Breast epithelium (tissue), 4 donors: ENCODE measurements at regions not wholly inside any gene's neighbourhood (a gene's known extent, or its start where the extent isn't known, plus 50 kb on each side); places are given as distances from the start of the nearest gene placed in this dataset.

Experiments used
- DNase-seq, 2 donors: peaks; one replicate each; pipeline ENCODE4 v3.0.0-alpha.2; 2019; ENCODE audit warnings: low spot score in 2 of 2
- H3K27ac ChIP-seq, 2 donors: fragments of 200-600 bp; sonication (generic) in 1 of 2; one replicate each; pipeline ENCODE4 v1.5.1; 2016 to 2019; ENCODE audit warnings: mild to moderate bottlenecking in 1 of 2
- H3K27me3 ChIP-seq, 2 donors: fragments of 200-600 bp; sonication (generic) in 1 of 2; one replicate each; pipeline versions ENCODE4 v1.5.1 to v1.6.0; 2017 to 2019; ENCODE audit warnings: control low read depth in 1 of 2, mild to moderate bottlenecking in 1 of 2
- H3K36me3 ChIP-seq: fragments of 200-600 bp; one replicate; pipeline ENCODE4 v1.5.1; 2019
- H3K4me1 ChIP-seq, 2 donors: fragments of 200-600 bp; sonication (generic); one replicate each; pipeline ENCODE4 v1.5.1; 2016 to 2019; ENCODE audit warnings: control low read depth in 1 of 2
- H3K4me3 ChIP-seq, 3 donors: fragments of 200-600 bp; sonication (generic); 1 replicate in 2 of 3; 2 replicates in 1 of 3; pipeline ENCODE4 v1.5.1; 2016 to 2019; ENCODE audit warnings: mild to moderate bottlenecking in 3 of 3, moderate library complexity in 2 of 3
- H3K9me3 ChIP-seq, 2 donors: fragments of 200-600 bp; sonication (generic) in 1 of 2; one replicate each; pipeline ENCODE4 v1.5.1; 2016 to 2019; ENCODE audit warnings: control low read depth in 1 of 2
- CTCF ChIP-seq, 3 donors: fragments of 450-650 bp; IDR thresholded peaks; one replicate each; pipeline ENCODE4 v1.5.1; 2016 to 2017; ENCODE audit warnings: antibody characterized with exemption in 3 of 3, mild to moderate bottlenecking in 3 of 3, moderate library complexity in 3 of 3
- POLR2A ChIP-seq: fragments of 450-650 bp; IDR thresholded peaks from one replicate; pipeline ENCODE4 v1.6.1; 2016; ENCODE audit warnings: antibody characterized with exemption, mild to moderate bottlenecking, moderate library complexity
- POLR2AphosphoS5 ChIP-seq, 3 donors: sonication (generic); formaldehyde crosslinking; IDR thresholded peaks; one replicate each; pipeline ENCODE4 v1.6.1; 2017; ENCODE audit warnings: antibody characterized with exemption in 3 of 3
- intact Hi-C: fragments of 100-400 bp; cut with DNase I; formaldehyde crosslinking; loops from one replicate; pipeline ENCODE4 v1.15.1; 2023; ENCODE audit warnings: low total_unique reads

DNA sequence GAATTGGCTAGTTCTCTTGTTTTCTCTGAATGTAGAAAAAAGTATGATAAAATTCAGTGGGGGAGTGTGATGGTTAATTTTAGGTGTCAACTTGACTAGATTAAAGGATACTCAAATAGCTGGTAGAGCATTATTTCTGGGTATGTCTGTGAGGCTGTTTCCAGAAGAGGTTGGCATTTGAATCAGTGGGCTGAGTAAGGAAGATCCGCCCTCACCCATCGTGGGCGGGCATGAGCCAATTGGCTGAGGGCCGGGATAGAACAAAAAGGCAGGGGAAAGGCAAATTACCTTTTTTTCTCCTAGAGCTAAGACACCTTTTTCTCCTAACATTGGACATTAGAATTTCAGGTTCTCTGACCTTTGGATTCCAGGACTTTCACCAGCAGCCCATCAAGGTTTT, 667.6 kb upstream of the SLC8A1 start:
- no peaks in the 10 kb centered on the region for H3K4me1 ChIP-seq
- no peaks in the 10 kb centered on the region for H3K27me3 ChIP-seq
- H3K36me3 ChIP-seq, result no peaks in the 10 kb centered on the region
- intact Hi-C loops, result loop anchor here (10.0 kb wide), 1 partner anchor 895 kb away; no protein-coding TSS in a partner anchor
- TF ChIP-seq CTCF (IDR thresholded peaks at IDR 0.05) (no peak), POLR2AphosphoS5 (IDR thresholded peaks at IDR 0.05) (no peak), POLR2A (no peak)
- no peak overlapping the region for H3K4me3 ChIP-seq
- no peak overlapping the region for H3K27ac ChIP-seq
- DNase-seq, result no peak
- H3K9me3 ChIP-seq, result no peaks in the 10 kb centered on the region

DNA sequence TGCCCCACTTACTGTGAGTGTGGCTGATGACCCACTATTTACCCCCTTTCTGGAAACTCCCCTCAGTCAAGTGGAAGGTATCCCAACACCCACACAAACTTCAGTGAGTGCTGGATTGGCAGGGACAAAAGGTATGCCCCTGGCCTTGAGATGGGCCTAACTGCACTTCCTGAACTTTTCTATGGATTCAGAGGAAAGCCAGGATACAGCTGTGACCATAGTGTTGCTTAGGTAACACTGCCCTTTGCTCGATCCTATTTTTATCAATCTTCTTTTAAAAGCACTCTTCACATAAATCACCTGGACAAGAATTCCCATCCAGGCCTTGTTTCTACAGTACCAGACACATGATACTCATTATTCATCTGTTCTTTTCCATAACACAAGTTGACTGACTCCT, 671.5 kb upstream of the SLC8A1 start:
- no peak for DNase-seq
- no peak for TF ChIP-seq POLR2A
- Histone ChIP-seq H3K9me3 (no peaks in the 10 kb centered on the region), H3K27me3 (no peaks in the 10 kb centered on the region), H3K4me3 (no peak overlapping the region), H3K27ac (no peak overlapping the region), H3K4me1 (no peaks in the 10 kb centered on the region), H3K36me3 (no peaks in the 10 kb centered on the region)
- intact Hi-C loops, result no loop called here

GRCh38 chr2:41127351-41127750, 675.5 kb upstream of the SLC8A1 start:
- no peak overlapping the region for H3K27ac ChIP-seq
- H3K9me3 ChIP-seq, result no peaks in the 10 kb centered on the region
- no peak for TF ChIP-seq POLR2A
- no peak for TF ChIP-seq POLR2AphosphoS5 (IDR thresholded peaks at IDR 0.05)
- TF ChIP-seq CTCF (IDR thresholded peaks at IDR 0.05), result no peak
- intact Hi-C loops, result no loop called here
- no peaks in the 10 kb centered on the region for H3K36me3 ChIP-seq
- no peak overlapping the region for H3K4me3 ChIP-seq
- no peak for DNase-seq
- no peaks in the 10 kb centered on the region for H3K4me1 ChIP-seq
- H3K27me3 ChIP-seq, result no peaks in the 10 kb centered on the region

GRCh38 chr2:41129988-41130387, 678.1 kb upstream of the SLC8A1 start:
- no peak for TF ChIP-seq POLR2A
- no peak for TF ChIP-seq CTCF (IDR thresholded peaks at IDR 0.05)
- TF ChIP-seq POLR2AphosphoS5 (IDR thresholded peaks at IDR 0.05), result no peak

DNA sequence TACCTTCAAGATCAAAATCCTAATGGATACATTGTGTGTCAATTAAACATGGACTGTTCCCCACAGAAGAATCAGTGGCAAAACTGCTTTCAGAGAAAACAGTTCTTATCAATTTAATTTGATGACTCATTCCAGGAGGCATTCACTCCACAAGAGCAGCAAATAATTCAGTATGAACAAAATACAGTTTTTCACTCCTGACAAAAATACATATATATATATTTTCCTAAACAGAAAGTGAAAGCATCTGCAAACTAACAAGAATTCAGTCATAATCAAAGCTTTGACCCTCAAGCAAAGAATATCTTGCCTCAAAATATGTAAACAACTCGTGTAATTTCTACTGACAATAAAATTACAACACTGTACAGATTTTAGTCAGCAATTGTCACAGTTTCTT, 685.1 kb upstream of the SLC8A1 start:
- Histone ChIP-seq H3K4me3 (no peak overlapping the region), H3K27me3 (no peaks in the 10 kb centered on the region), H3K4me1 (no peaks in the 10 kb centered on the region), H3K9me3 (no peaks in the 10 kb centered on the region), H3K36me3 (no peaks in the 10 kb centered on the region), H3K27ac (no peak overlapping the region)
- intact Hi-C loops, result no loop called here
- DNase-seq, result no peak
- TF ChIP-seq POLR2AphosphoS5 (IDR thresholded peaks at IDR 0.05) (no peak), POLR2A (no peak), CTCF (IDR thresholded peaks at IDR 0.05) (no peak)

More at GRCh38 chr2:41129988-41130387, 678.1 kb upstream of the SLC8A1 start:
- no peaks in the 10 kb centered on the region for H3K9me3 ChIP-seq
- no peaks in the 10 kb centered on the region for H3K4me1 ChIP-seq
- intact Hi-C loops, result no loop called here
- no peak overlapping the region for H3K27ac ChIP-seq
- DNase-seq, result no peak
- H3K27me3 ChIP-seq, result no peaks in the 10 kb centered on the region
- no peaks in the 10 kb centered on the region for H3K36me3 ChIP-seq
- no peak overlapping the region for H3K4me3 ChIP-seq

GRCh38 chr2:41141146-41141791, 689.4 kb upstream of the SLC8A1 start:
- TF ChIP-seq POLR2AphosphoS5 (IDR thresholded peaks at IDR 0.05) (no peak), POLR2A (no peak), CTCF (IDR thresholded peaks at IDR 0.05) (no peak)
- Histone ChIP-seq H3K4me1 (no peaks in the 10 kb centered on the region), H3K27me3 (no peaks in the 10 kb centered on the region), H3K4me3 (no peak overlapping the region), H3K27ac (no peak overlapping the region), H3K36me3 (no peaks in the 10 kb centered on the region), H3K9me3 (no peaks in the 10 kb centered on the region)
- no peak for DNase-seq
- intact Hi-C loops, result no loop called here
